Neural cell (in vitro differentiated cells): ENCODE measurements at regions not wholly inside any gene's neighbourhood (a gene's known extent, or its start where the extent isn't known, plus 50 kb on each side); places are given as distances from the start of the nearest gene placed in this dataset.
"Not testable (repeated sequence)": the region's sequence is repeated elsewhere in the genome, so short reads cannot be mapped to it uniquely, and the experiment has no call there.

ENCODE experiments used
- H2AFZ ChIP-seq: fragments of 200-600, 300-800 bp; sonication (generic), shearing (Covaris generic); 2 replicates; pipeline ENCODE4 v1.6.0; 2014; ENCODE audit warnings: low read depth, mild to moderate bottlenecking, antibody characterized with exemption, low read length, moderate library complexity
- H3F3A ChIP-seq: fragments of 200-600 bp; shearing (Covaris generic); 2 replicates; pipeline ENCODE4 v1.6.1; 2016; ENCODE audit warnings: mild to moderate bottlenecking, moderate library complexity, mixed read lengths, antibody characterized with exemption, low read length; ENCODE audit not compliant: insufficient read depth, poor library complexity, severe bottlenecking
- H3K27ac ChIP-seq: fragments of 200-600, 300-800 bp; sonication (generic), shearing (Covaris generic); 2 replicates; pipeline ENCODE4 v1.5.1; 2014; ENCODE audit warnings: mild to moderate bottlenecking, low read length, moderate library complexity
- H3K27me3 ChIP-seq: fragments of 300-800, 200-600 bp; sonication (generic), shearing (Covaris generic); 2 replicates; pipeline ENCODE4 v1.6.0; 2014; ENCODE audit warnings: mild to moderate bottlenecking, low read depth, low read length, moderate library complexity; ENCODE audit not compliant: insufficient read depth
- H3K36me3 ChIP-seq: fragments of 300-800, 200-600 bp; sonication (generic), shearing (Covaris generic); 2 replicates; pipeline ENCODE4 v1.5.1; 2014; ENCODE audit warnings: mild to moderate bottlenecking, antibody characterized with exemption, low read length, moderate library complexity; ENCODE audit not compliant: insufficient read depth
- H3K4me2 ChIP-seq: fragments of 300-800, 200-600 bp; sonication (generic), shearing (Covaris generic); 2 replicates; pipeline ENCODE4 v1.6.0; 2014; ENCODE audit warnings: mild to moderate bottlenecking, low read length
- H3K4me3 ChIP-seq: fragments of 300-800, 200-600 bp; sonication (generic), shearing (Covaris generic); 2 replicates; pipeline ENCODE4 v1.5.1; 2014; ENCODE audit warnings: mild to moderate bottlenecking, low read length, moderate library complexity
- H3K79me2 ChIP-seq: fragments of 200-600 bp; shearing (Covaris generic); replicated peaks from 2 replicates; pipeline ENCODE4 v1.6.0; 2014; ENCODE audit warnings: mild to moderate bottlenecking, low read length, moderate library complexity; ENCODE audit not compliant: insufficient read depth
- H3K9ac ChIP-seq: fragments of 300-800, 200-600 bp; sonication (generic), shearing (Covaris generic); 2 replicates; pipeline ENCODE4 v1.6.1; 2016; ENCODE audit warnings: mild to moderate bottlenecking, low read length, mixed read lengths
- H3K9me2 ChIP-seq: fragments of 200-600 bp; shearing (Covaris generic); 2 replicates; pipeline ENCODE4 v1.6.1; 2016; ENCODE audit warnings: mild to moderate bottlenecking, low read length, mixed read lengths; ENCODE audit not compliant: insufficient read depth
- H3K9me3 ChIP-seq: fragments of 200-600, 300-800 bp; sonication (generic), shearing (Covaris generic); 2 replicates; pipeline ENCODE4 v1.6.1; 2016; ENCODE audit warnings: mild to moderate bottlenecking, mixed run types, low read length, moderate library complexity, mixed read lengths
- H4K20me1 ChIP-seq: fragments of 200-600 bp; shearing (Covaris generic); 2 replicates; pipeline ENCODE4 v1.6.1; 2016; ENCODE audit warnings: mild to moderate bottlenecking, mixed run types; ENCODE audit not compliant: insufficient read depth
- EP300 ChIP-seq: fragments of 450-650 bp; conservative IDR thresholded peaks from 2 replicates; pipeline ENCODE4 v1.6.1; 2014; ENCODE audit warnings: antibody characterized with exemption, mild to moderate bottlenecking, moderate library complexity; ENCODE audit not compliant: poor library complexity, severe bottlenecking
- EZH2 ChIP-seq: fragments of 200-600, 300-800 bp; shearing (Covaris generic), sonication (generic); IDR thresholded peaks from 2 replicates; pipeline ENCODE4 v1.6.1; 2014; ENCODE audit warnings: antibody characterized with exemption, low read length, borderline replicate concordance, mild to moderate bottlenecking; ENCODE audit not compliant: insufficient read depth, poor library complexity, severe bottlenecking
- MXI1 ChIP-seq: fragments of 450-650 bp; conservative IDR thresholded peaks from 2 replicates; pipeline ENCODE4 v1.6.1; 2014; ENCODE audit warnings: antibody characterized with exemption, mild to moderate bottlenecking; ENCODE audit not compliant: poor library complexity, severe bottlenecking
- POLR2AphosphoS5 ChIP-seq: IDR thresholded peaks from 2 replicates; pipeline ENCODE4 v1.6.1; 2012
- RAD21 ChIP-seq: fragments of 450-650 bp; conservative IDR thresholded peaks from 2 replicates; pipeline ENCODE4 v1.6.1; 2014; ENCODE audit warnings: antibody characterized with exemption, mild to moderate bottlenecking, moderate library complexity
- REST ChIP-seq: IDR thresholded peaks from 2 replicates; pipeline ENCODE4 v1.6.1; 2012; ENCODE audit warnings: borderline replicate concordance
- SMC3 ChIP-seq: fragments of 450-650 bp; conservative IDR thresholded peaks from 2 replicates; pipeline ENCODE4 v1.6.1; 2014; ENCODE audit warnings: antibody characterized with exemption, mild to moderate bottlenecking, moderate library complexity; ENCODE audit not compliant: poor library complexity
- TAF1 ChIP-seq: IDR thresholded peaks from 2 replicates; pipeline ENCODE4 v1.6.1; 2012; ENCODE audit warnings: low read depth
- TF ChIP-seq, protein P1 (sequence below): fragments of 450-650 bp; IDR thresholded peaks from 2 replicates; pipeline ENCODE4 v1.5.1; 2014; ENCODE audit warnings: antibody characterized with exemption, mild to moderate bottlenecking, moderate library complexity; ENCODE audit not compliant: poor library complexity, severe bottlenecking

DNA sequence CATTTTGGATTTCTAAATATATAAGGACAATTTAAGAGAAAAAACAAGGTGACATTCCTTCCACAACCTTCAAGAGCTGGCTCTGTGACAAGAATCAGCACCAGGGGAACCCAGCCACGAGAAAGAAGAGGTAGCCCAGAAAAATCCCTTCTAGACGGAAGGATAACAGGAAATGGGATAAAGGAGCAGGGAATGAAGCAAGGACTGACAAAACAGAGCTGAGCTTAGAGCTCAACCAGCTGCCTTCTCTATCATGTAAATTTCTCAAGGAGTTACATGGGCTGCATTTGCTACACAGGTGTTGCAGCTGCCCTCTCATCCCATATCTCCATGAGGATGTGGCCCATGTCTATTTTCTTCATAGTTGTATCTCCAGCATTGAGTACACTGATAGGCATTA, 154.2 kb upstream of the PRDX4 start:
- Histone ChIP-seq H3F3A (no peaks in the 10 kb centered on the region), H3K79me2 (no peaks in the 10 kb centered on the region), H3K4me2 (no peak overlapping the region), H2AFZ (no peak overlapping the region), H3K27ac (no peak overlapping the region), H4K20me1 (no peaks in the 10 kb centered on the region), H3K36me3 (no peaks in the 10 kb centered on the region), H3K27me3 (no peaks in the 10 kb centered on the region), H3K9me2 (no peaks in the 10 kb centered on the region), H3K9ac (no peak overlapping the region), H3K4me3 (no peak overlapping the region), H3K9me3 (no peaks in the 10 kb centered on the region)
- TF ChIP-seq RAD21 = no peak
- TF ChIP-seq TAF1 = no peak
- TF ChIP-seq SMC3 = no peak
- TF ChIP-seq REST = no peak
- TF ChIP-seq EZH2 = no peak
- TF ChIP-seq, protein P1, sequence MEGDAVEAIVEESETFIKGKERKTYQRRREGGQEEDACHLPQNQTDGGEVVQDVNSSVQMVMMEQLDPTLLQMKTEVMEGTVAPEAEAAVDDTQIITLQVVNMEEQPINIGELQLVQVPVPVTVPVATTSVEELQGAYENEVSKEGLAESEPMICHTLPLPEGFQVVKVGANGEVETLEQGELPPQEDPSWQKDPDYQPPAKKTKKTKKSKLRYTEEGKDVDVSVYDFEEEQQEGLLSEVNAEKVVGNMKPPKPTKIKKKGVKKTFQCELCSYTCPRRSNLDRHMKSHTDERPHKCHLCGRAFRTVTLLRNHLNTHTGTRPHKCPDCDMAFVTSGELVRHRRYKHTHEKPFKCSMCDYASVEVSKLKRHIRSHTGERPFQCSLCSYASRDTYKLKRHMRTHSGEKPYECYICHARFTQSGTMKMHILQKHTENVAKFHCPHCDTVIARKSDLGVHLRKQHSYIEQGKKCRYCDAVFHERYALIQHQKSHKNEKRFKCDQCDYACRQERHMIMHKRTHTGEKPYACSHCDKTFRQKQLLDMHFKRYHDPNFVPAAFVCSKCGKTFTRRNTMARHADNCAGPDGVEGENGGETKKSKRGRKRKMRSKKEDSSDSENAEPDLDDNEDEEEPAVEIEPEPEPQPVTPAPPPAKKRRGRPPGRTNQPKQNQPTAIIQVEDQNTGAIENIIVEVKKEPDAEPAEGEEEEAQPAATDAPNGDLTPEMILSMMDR = no peak
- TF ChIP-seq MXI1 = no peak
- TF ChIP-seq EP300 = no peak
- no peak for TF ChIP-seq POLR2AphosphoS5

GRCh38 chrX:23514082-23514481, 153.2 kb upstream of the PRDX4 start:
- H3K27me3 ChIP-seq = no peaks in the 10 kb centered on the region
- no peak overlapping the region for H3K9ac ChIP-seq
- H2AFZ ChIP-seq = no peak overlapping the region
- no peaks in the 10 kb centered on the region for H3F3A ChIP-seq
- H3K4me3 ChIP-seq = no peak overlapping the region
- no peaks in the 10 kb centered on the region for H3K36me3 ChIP-seq
- H3K9me3 ChIP-seq = no peaks in the 10 kb centered on the region
- TF ChIP-seq EZH2 = no peak
- H3K4me2 ChIP-seq = no peak overlapping the region
- H3K27ac ChIP-seq = no peak overlapping the region
- H3K79me2 ChIP-seq = no peaks in the 10 kb centered on the region
- no peaks in the 10 kb centered on the region for H4K20me1 ChIP-seq
- no peaks in the 10 kb centered on the region for H3K9me2 ChIP-seq

- Histone ChIP-seq H2AFZ (no peak overlapping the region), H3K4me2 (no peak overlapping the region), H3K9me2 (no peaks in the 10 kb centered on the region), H3F3A (no peaks in the 10 kb centered on the region), H3K27ac (no peak overlapping the region), H3K9ac (no peak overlapping the region), H3K79me2 (no peaks in the 10 kb centered on the region), H3K9me3 (no peaks in the 10 kb centered on the region), H3K4me3 (no peak overlapping the region), H4K20me1 (no peaks in the 10 kb centered on the region), H3K36me3 (no peaks in the 10 kb centered on the region), H3K27me3 (no peaks in the 10 kb centered on the region)
- TF ChIP-seq EP300 (no peak), SMC3 (no peak), TAF1 (no peak), EZH2 (no peak), REST (no peak)
Measured at GRCh38 chrX:23515028-23515427, 152.3 kb upstream of the PRDX4 start.

- not testable (repeated sequence) for H3K36me3 ChIP-seq, H3K79me2 ChIP-seq, H3K9me2 ChIP-seq, H3K27ac ChIP-seq, H3K27me3 ChIP-seq, H3K9me3 ChIP-seq, H3F3A ChIP-seq, H2AFZ ChIP-seq, H4K20me1 ChIP-seq, H3K4me2 ChIP-seq, H3K4me3 ChIP-seq, H3K9ac ChIP-seq
Measured at GRCh38 chrX:23523026-23523657, 144.2 kb upstream of the PRDX4 start.
